GM03348 (cell line): ENCODE measurements at regions not wholly inside any gene's neighbourhood (a gene's known extent, or its start where the extent isn't known, plus 50 kb on each side); places are given as distances from the start of the nearest gene placed in this dataset.

Source experiments
- DNase-seq: peaks from one replicate; pipeline ENCODE4 v3.0.0; 2012; ENCODE audit warnings: low spot score

- DNase-seq: no peak
Measured at GRCh38 chr18:22114526-22115321, 54.7 kb upstream of the GATA6 start.

- DNase-seq: no peak
Measured at GRCh38 chr18:22115573-22115972, 53.8 kb upstream of the GATA6 start.
